ENCODE measurements at regions not wholly inside any gene's neighbourhood (a gene's known extent, or its start where the extent isn't known, plus 50 kb on each side); places are given as distances from the start of the nearest gene placed in this dataset.

DNA sequence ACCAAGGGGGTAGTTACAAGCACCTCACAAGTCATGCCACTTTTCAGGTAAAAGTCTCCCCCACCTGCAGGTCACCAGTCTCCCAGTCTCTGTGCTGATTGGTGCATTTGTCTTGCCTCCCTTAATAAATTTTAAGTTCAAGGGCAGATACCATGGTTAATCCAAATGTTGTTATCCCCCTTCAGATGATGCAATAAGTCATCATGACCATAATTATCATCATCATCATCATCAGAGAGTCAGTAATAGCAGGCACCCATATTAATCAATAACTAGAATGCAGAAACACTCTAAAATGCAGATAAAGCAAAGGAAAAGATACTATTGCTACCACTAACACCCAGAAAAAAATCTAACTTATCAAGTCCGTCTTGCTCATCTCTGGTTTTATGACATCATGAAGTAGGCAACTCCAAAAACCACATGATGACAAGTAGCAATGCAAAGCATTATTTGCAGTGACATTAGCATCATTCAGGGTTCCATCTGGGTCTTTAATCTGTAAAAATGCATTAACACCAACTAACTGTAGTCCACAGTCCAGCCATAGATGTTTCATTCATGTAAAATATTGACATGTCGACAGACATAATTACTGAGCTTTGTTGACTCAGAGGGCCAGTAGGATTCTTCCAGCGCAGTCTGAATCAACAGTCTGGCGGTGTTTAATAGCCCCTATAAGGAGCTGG is 492.0 kb upstream of the RUNX1 start:
- 75 to 77% methylated on average over 4 of the region's 4 CpGs for WGBS, 2 donors
- intact Hi-C loops (cut with DNase I; ENCODE audit: low total_unique reads) = no loop called here
- DNase-seq (ENCODE audit: low spot score in 2 of 2) = no peak

DNA sequence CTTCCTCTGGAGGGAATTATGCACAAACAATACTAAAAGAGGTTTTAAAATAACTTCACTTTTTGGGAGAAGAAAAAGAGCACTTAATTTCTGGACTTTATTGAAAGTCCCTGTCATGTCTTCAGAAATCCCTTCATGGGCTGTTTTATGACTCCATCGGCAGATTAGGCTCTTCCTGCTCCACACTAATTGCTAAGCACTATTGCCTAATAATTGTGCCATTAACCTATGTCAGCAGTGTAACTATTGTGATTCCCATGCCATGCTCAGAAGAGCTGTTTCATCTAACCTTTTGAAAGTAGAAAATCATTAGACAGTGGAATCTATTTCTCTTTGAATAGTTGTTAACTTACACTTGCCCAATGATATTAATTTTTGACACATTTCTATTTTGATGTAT is 489.3 kb upstream of the RUNX1 start:
- no peak for TF ChIP-seq POLR2A (IDR thresholded peaks at IDR 0.05)
- TF ChIP-seq, protein P1, sequence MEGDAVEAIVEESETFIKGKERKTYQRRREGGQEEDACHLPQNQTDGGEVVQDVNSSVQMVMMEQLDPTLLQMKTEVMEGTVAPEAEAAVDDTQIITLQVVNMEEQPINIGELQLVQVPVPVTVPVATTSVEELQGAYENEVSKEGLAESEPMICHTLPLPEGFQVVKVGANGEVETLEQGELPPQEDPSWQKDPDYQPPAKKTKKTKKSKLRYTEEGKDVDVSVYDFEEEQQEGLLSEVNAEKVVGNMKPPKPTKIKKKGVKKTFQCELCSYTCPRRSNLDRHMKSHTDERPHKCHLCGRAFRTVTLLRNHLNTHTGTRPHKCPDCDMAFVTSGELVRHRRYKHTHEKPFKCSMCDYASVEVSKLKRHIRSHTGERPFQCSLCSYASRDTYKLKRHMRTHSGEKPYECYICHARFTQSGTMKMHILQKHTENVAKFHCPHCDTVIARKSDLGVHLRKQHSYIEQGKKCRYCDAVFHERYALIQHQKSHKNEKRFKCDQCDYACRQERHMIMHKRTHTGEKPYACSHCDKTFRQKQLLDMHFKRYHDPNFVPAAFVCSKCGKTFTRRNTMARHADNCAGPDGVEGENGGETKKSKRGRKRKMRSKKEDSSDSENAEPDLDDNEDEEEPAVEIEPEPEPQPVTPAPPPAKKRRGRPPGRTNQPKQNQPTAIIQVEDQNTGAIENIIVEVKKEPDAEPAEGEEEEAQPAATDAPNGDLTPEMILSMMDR (IDR thresholded peaks at IDR 0.05) = no peak
- no peak overlapping the region for H3K4me3 ChIP-seq (ENCODE audit: low read depth, poor library complexity, severe bottlenecking)
- WGBS, 2 donors = 53 to 68% methylated on average over 1 of the region's 1 CpG
- intact Hi-C loops (cut with DNase I; ENCODE audit: low total_unique reads) = no loop called here
- no peak for DNase-seq (ENCODE audit: low spot score in 2 of 2)

More for the DNA sequence above, 492.0 kb upstream of the RUNX1 start:
- no peak overlapping the region for H3K4me3 ChIP-seq (ENCODE audit: low read depth, poor library complexity, severe bottlenecking)
- TF ChIP-seq, protein P1 (IDR thresholded peaks at IDR 0.05) = no peak
- TF ChIP-seq POLR2A (IDR thresholded peaks at IDR 0.05) = no peak

DNA sequence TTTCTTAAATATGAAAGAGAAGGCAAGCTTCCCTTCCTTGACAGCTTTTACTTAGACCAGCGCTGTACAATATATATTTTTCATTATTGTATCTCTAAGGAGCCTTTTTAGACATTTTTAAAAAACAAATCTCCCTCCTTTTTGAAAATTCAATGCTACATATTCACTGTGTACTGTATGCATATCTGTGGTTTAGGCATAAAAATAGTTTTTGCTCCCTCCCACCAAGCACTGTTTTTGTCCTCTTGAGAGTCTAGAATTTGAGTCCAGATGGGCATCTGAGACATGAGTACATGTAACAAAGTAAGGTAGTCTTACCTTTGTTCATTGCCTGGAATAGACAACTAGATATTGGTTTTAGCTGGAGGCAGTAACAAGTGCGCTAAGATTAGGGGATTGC is 488.5 kb upstream of the RUNX1 start:
- DNase-seq (ENCODE audit: low spot score in 2 of 2) = no peak
- no peak for TF ChIP-seq POLR2A (IDR thresholded peaks at IDR 0.05)
- TF ChIP-seq, protein P1 (IDR thresholded peaks at IDR 0.05) = no peak
- intact Hi-C loops (cut with DNase I; ENCODE audit: low total_unique reads) = no loop called here
- no peak overlapping the region for H3K4me3 ChIP-seq (ENCODE audit: low read depth, poor library complexity, severe bottlenecking)
- 95 to 96% methylated on average over 2 of the region's 2 CpGs for WGBS, 2 donors

DNA sequence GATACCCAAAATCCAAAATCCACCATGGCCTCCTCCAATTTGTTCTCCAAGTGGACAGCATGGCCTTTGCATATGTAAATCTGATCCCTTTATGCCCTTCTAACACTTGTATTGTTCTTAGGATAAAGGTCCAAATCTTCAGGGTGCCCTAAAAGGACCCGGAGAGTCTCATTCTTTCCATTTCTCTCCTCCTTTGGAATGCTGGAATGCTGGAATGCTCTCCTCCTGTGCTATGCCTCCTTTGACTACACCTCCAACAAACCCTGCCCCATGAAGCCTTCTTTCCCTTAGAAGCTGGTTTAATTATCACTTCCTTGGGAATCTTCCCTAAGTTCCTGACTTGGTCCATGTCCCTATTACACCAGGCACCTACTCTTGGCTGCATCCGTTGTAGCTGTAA is 484.8 kb upstream of the RUNX1 start:
- TF ChIP-seq, protein P1 (IDR thresholded peaks at IDR 0.05) = no peak
- no peak for TF ChIP-seq POLR2A (IDR thresholded peaks at IDR 0.05)
- H3K4me3 ChIP-seq (ENCODE audit: low read depth, poor library complexity, severe bottlenecking) = no peak overlapping the region
- DNase-seq (ENCODE audit: low spot score in 2 of 2) = no peak
- WGBS, 2 donors = 88 to 95% methylated on average over 2 of the region's 2 CpGs
- intact Hi-C loops (cut with DNase I; ENCODE audit: low total_unique reads) = no loop called here

DNA sequence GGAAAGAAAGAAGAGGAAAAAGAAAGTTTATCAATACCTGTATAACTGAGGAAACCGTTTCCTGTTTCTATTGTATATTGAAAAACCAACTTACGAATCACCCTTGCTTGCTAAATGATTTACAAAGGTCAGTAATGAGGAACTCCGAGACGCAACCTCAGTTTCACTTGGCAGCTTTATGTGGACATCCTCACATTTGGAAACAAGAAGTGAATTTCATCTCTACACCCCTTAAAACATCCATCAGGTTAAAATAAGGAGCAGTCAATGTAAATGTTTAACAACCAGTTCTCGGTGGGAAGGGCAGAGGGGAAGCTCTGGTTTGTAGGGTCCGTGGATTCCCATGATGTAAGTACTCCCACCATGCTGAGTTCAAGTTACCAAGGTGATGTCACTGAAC is 481.7 kb upstream of the RUNX1 start:
- intact Hi-C loops (cut with DNase I; ENCODE audit: low total_unique reads) = no loop called here
- H3K4me3 ChIP-seq (ENCODE audit: low read depth, poor library complexity, severe bottlenecking) = no peak overlapping the region
- TF ChIP-seq, protein P1 (IDR thresholded peaks at IDR 0.05) = no peak
- DNase-seq (ENCODE audit: low spot score in 2 of 2) = no peak
- 88 to 89% methylated on average over 6 of the region's 6 CpGs for WGBS, 2 donors
